Glutamatergic neuron (in vitro differentiated cells): ENCODE measurements at regions not wholly inside any gene's neighbourhood (a gene's known extent, or its start where the extent isn't known, plus 50 kb on each side); places are given as distances from the start of the nearest gene placed in this dataset.

Experiments
- DNase-seq: peaks from one replicate; pipeline ENCODE4 v3.0.0; 2022
- H3K27ac Mint-ChIP-seq: one replicate; pipeline ENCODE4 v1.8.0; 2020; ENCODE audit warnings: mild to moderate bottlenecking, mixed read lengths, inconsistent platforms; ENCODE audit not compliant: unreplicated experiment
- H3K27me3 Mint-ChIP-seq: one replicate; pipeline ENCODE4 v1.8.0; 2020; ENCODE audit warnings: mild to moderate bottlenecking, moderate library complexity, mixed read lengths, inconsistent platforms; ENCODE audit not compliant: unreplicated experiment
- H3K36me3 Mint-ChIP-seq: one replicate; pipeline ENCODE4 v1.8.0; 2020; ENCODE audit warnings: mild to moderate bottlenecking, mixed read lengths, inconsistent platforms; ENCODE audit not compliant: unreplicated experiment
- H3K4me1 Mint-ChIP-seq: one replicate; pipeline ENCODE4 v1.8.0; 2020; ENCODE audit warnings: mild to moderate bottlenecking, low read depth, mixed read lengths, inconsistent platforms; ENCODE audit not compliant: unreplicated experiment
- H3K4me3 Mint-ChIP-seq: one replicate; pipeline ENCODE4 v1.8.0; 2020; ENCODE audit warnings: mild to moderate bottlenecking, mixed read lengths, inconsistent platforms; ENCODE audit not compliant: unreplicated experiment
- H3K9me3 Mint-ChIP-seq: one replicate; pipeline ENCODE4 v1.8.0; 2020; ENCODE audit warnings: mild to moderate bottlenecking, moderate library complexity, mixed read lengths, inconsistent platforms; ENCODE audit not compliant: unreplicated experiment
- CTCF ChIP-seq: fragments of 200-600 bp; sonication (generic); IDR thresholded peaks from one replicate; pipeline ENCODE4 v1.5.0; 2021; ENCODE audit not compliant: partially characterized antibody, unreplicated experiment

GRCh38 chr3:24639481-24640329, 145.1 kb upstream of the THRB start:
- no peak for DNase-seq
- H3K9me3 Mint-ChIP-seq, result no peaks in the 10 kb centered on the region
- no peaks in the 10 kb centered on the region for H3K4me1 Mint-ChIP-seq
- H3K27ac Mint-ChIP-seq, result no peak overlapping the region
- no peaks in the 10 kb centered on the region for H3K36me3 Mint-ChIP-seq
- peaks cover 1% of the 10 kb centered on the region for H3K27me3 Mint-ChIP-seq
- H3K4me3 Mint-ChIP-seq, result no peak overlapping the region
- TF ChIP-seq CTCF, result no peak

GRCh38 chr3:24640330-24640877, 145.8 kb upstream of the THRB start:
- peak; percentile 33 for TF ChIP-seq CTCF
- no peak for DNase-seq
- Mint-ChIP-seq H3K9me3 (no peaks in the 10 kb centered on the region), H3K4me1 (no peaks in the 10 kb centered on the region), H3K4me3 (no peak overlapping the region), H3K27ac (no peak overlapping the region), H3K27me3 (peaks cover 1% of the 10 kb centered on the region), H3K36me3 (no peaks in the 10 kb centered on the region)

- H3K4me1 Mint-ChIP-seq, result no peaks in the 10 kb centered on the region
- no peak overlapping the region for H3K27ac Mint-ChIP-seq
- H3K9me3 Mint-ChIP-seq, result no peaks in the 10 kb centered on the region
- H3K36me3 Mint-ChIP-seq, result no peaks in the 10 kb centered on the region
- no peak for DNase-seq
- H3K4me3 Mint-ChIP-seq, result no peak overlapping the region
- H3K27me3 Mint-ChIP-seq, result no peaks in the 10 kb centered on the region
- no peak for TF ChIP-seq CTCF
These were observed 147.0 kb upstream of the THRB start for GRCh38 chr3:24641628-24642027.

- no peak overlapping the region for H3K27ac Mint-ChIP-seq
- no peaks in the 10 kb centered on the region for H3K9me3 Mint-ChIP-seq
- no peak for TF ChIP-seq CTCF
- H3K27me3 Mint-ChIP-seq, result no peaks in the 10 kb centered on the region
- no peaks in the 10 kb centered on the region for H3K4me1 Mint-ChIP-seq
- no peak overlapping the region for H3K4me3 Mint-ChIP-seq
- DNase-seq, result no peak
- no peaks in the 10 kb centered on the region for H3K36me3 Mint-ChIP-seq
These were observed 150.4 kb upstream of the THRB start for GRCh38 chr3:24645047-24645446.

GRCh38 chr3:24646790-24647189, 152.1 kb upstream of the THRB start:
- DNase-seq, result no peak
- H3K9me3 Mint-ChIP-seq, result no peaks in the 10 kb centered on the region
- H3K27ac Mint-ChIP-seq, result no peak overlapping the region
- no peaks in the 10 kb centered on the region for H3K4me1 Mint-ChIP-seq
- H3K36me3 Mint-ChIP-seq, result no peaks in the 10 kb centered on the region
- TF ChIP-seq CTCF, result no peak
- H3K27me3 Mint-ChIP-seq, result no peaks in the 10 kb centered on the region
- no peak overlapping the region for H3K4me3 Mint-ChIP-seq
